ENCODE measurements at regions not wholly inside any gene's neighbourhood (a gene's known extent, or its start where the extent isn't known, plus 50 kb on each side); places are given as distances from the start of the nearest gene placed in this dataset.

DNA sequence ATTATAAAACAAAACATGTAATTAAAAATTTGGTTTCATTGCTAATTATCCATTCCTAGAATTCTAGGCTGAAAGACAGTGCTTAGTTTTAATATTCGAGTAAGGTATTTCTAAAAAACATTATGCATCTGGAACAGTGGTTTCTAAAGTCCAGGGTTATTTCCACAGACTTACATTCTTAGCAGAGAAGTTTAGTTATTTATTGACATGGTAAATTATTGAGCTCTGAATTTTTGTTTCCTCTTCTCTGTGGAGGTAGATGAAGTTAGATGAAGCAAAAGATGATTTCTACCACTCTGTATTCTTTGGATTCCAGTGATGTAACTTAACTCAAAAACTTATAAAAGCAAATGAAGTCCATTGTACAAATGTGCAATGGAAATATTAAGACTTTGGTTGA is 709.4 kb downstream of the MRPL39 start:
- TF ChIP-seq RCOR1 (IDR thresholded peaks at IDR 0.05; ENCODE audit: low read depth, low read length) = no peak
- no peak for TF ChIP-seq POLR2A (IDR thresholded peaks at IDR 0.05; ENCODE audit: low read length)
- TF ChIP-seq SMC3 (IDR thresholded peaks at IDR 0.05) = no peak
- TF ChIP-seq JUN (IDR thresholded peaks at IDR 0.05) = no peak

All from A549 (cell line).